ENCODE measurements at regions not wholly inside any gene's neighbourhood (a gene's known extent, or its start where the extent isn't known, plus 50 kb on each side); places are given as distances from the start of the nearest gene placed in this dataset.
"Not testable (repeated sequence)": the region's sequence is repeated elsewhere in the genome, so short reads cannot be mapped to it uniquely, and the experiment has no call there.

- TF ChIP-seq CTCF, POLR2A (IDR thresholded peaks at IDR 0.05): not testable (repeated sequence)
Measured at GRCh38 chr4:131724847-131725246, 1424.2 kb upstream of the PCDH10 start.
